Medulla oblongata (tissue), 1 donor: ENCODE measurements at regions not wholly inside any gene's neighbourhood (a gene's known extent, or its start where the extent isn't known, plus 50 kb on each side); places are given as distances from the start of the nearest gene placed in this dataset.
A peak's percentile ranks its signal among the peaks of the same experiment; 100 is the strongest.
"Not testable (repeated sequence)": the region's sequence is repeated elsewhere in the genome, so short reads cannot be mapped to it uniquely, and the experiment has no call there.

Experiments
- DNase-seq: peaks from one replicate; pipeline ENCODE4 v3.0.0-alpha.2; 2015; ENCODE audit errors: extremely low spot score

DNA sequence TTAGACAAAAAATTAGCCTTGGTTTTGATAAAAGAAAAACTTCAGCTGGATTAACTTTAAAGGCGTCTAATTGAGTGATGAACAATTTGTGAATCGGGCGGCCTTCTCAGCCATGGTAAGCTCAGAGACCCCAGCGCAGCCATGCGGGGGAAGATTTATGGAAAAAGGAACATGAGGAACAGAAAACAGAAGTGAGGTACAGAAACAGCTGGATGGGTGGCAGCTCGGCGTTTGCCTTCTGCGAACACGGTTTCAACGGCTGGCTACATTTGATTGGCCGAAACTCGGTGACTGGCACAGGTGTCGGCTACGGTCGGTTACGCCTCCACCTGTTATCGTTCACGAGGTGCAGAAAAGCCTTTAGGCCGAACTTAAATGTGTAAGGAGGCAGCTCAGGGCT, 401.4 kb upstream of the FAT1 start:
- no peak for DNase-seq

DNA sequence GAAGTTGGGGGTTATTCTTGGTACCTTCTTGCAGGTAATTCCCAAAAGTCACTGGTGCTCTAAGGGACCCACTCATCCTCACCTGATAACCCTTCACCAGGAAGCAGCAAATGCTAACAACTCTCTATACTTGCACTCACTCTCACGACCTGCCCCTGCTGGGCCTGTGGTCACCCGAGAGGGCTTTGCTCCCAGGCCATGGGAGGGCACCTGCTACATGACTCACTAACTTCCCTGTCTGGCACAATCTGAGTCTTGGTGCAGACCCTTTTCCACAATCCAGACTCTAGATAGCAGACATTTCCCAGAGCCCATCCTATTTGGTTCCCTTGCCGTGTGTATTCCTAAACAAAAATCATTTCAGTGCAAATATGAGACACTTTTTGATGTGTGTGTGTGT, 403.8 kb upstream of the FAT1 start:
- no peak for DNase-seq

DNA sequence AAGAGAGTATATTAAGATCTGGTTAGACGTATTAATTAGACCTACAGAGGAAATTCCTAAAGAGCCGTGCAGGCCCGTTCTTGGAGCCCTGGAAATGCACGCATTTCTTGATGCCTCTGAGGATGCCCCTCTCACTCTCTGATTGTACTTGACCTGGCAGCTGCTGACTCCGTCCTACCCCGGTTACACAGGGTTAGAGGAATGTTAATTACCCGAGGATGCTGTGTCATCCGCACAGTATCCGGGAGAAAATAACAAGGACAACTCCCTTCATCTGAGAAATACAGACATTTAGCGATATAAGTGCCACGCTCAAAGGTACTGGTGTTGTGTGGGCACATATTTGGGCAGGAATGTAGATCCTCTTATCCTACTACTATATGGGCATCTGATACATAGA, 404.6 kb upstream of the FAT1 start:
- DNase-seq: no peak

DNA sequence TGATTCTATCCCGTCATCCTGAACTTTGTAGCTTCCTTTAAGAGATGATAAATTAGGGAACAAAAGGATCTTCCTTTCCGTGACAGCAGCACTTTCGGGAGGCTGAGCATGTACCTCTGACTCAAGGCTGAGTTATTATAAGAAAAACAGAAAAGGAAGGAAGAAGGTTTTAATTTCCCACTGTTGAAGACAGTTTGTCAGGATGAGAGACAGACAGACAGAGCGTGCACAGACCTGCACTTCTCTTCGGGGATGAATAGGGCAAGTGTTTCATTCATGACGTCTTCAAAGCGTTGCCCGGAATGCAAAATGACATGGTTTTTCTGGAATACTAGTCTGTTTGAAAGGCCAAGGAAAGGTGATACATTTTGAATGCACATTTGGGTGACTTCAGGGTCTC, 405.3 kb upstream of the FAT1 start:
- DNase-seq: peak; percentile 11

DNA sequence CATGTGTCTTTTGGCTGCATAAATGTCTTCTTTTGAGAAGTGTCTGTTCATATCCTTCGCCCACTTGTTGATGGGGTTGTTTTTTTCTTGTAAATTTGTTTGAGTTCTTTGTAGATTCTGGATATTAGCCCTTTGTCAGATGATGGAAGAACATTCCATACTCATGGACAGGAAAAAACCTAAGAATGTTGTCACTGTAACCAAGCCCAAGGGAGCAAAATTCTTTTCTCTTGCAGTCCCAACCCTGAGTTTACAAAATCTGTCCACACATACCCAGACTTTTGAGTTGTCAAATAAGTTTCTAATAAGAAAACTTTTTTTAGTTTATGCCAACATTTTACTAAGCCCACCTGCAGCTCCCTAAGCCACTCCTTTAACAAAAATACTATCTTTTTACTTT, 408.2 kb upstream of the FAT1 start:
- not testable (repeated sequence) for DNase-seq

DNA sequence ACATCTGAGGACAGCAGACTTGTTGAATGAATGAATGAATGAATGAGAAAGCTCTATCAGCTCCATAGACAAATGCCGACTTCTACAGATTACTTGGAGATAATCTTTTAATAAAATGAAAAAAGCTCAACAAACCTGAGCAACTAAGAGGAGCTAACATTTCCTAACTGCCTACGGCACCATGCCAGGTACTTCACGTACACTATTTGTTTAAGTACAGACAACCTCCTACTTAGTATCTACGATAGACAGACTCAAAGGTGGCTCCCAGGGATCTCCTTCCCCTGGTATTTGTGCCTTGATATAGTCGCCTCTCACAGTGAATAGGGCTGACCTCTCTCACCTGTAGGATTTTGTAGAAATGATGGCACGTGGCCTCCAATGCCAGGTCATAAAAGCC, 412.2 kb upstream of the FAT1 start:
- DNase-seq: no peak

DNA sequence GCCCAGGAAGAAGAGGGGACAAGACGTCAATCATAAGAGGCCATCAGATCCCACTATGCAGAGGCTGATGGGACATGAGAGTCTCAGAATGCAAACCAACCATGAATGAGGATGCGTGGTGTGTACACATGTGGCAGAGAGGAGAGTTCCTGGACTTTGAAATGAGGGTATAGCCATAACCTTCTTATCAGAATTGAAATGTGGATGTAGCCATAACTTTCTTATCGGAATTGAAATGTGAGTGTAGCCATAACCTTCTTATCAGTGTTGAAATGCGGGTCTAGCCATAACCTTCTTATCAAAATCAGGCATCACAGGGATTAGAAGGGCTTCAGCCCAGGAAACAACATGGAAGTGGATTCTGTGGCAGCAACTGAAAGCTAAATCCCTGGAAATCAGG, 415.5 kb upstream of the FAT1 start:
- DNase-seq: no peak

DNA sequence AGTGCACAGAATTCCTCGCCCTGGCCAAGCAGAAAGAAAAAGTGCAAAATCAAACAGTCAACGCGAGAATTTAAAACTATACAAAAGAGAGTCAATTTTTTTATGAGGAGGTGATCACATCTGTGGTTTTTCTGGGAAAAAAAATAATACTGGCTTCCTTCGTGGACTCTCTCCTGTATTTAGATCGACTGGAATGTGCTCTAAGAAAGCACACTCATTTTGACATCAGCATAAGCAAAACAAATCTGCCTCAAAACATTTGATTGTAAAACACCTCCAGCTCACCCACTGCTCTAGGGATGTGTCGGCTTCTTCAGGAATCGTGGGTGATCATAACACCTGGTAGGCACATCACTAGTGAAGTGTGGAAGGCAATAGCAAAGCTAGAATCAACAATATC, 417.4 kb upstream of the FAT1 start:
- DNase-seq: no peak

DNA sequence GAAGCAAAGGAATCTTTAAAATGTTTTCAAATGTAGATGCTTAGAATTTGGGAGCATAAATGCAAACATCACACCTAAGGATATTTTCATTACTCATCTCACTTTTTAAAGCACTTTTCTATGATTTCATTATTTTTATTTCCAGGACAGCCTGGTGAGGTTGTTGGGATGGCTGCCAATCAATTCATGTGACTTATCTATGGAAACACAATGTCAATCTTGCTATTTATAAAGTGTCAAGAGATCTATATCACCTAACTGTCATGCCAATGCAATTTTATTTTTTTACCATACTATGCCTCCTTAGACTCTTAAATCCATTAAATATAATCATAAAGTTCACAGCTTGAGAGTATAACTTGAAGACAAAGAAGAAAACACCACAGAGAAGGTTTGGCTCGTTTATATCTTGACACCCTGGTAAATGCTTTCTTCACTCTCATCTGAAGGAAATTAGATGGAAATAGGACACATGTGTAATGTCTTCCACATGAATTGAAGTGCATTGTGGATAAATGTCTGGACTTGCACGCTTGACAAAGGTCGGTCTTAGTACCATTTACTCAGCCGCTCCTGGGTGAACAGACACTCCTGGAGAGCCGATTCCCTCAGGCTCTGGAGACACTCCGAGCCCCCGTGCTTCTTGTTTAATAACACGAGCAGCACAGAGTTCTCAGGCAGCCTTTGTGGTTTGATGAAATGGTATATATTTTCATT, 425.7 kb upstream of the FAT1 start:
- no peak for DNase-seq

DNA sequence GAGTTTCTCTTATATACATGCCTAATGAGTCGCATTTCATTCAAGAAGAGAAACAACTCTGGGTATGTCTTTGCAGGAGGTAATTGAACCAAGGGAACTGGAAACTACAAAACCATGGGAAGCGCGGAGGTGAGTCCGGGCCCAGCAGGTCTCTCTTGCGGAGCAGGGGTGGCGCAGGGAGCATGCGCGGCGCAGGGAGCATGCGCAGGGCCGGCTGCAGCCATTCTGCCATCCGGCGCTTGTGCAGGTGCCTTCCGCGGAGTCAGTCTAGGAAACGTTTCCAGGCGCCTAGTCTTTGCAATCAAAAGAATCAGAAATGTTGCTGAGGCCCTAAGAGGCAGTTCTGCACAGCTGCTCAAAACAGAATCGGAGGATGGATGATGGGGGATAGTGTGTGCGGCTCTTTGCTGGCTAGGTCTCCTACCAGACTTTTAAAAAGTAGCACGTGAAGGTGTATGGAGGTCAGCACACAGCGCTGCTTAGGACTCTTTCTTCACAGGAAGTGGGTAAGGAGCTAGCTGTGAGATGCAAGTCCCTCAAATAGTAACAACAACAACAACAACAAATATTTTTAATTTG, 433.8 kb upstream of the FAT1 start:
- DNase-seq: no peak

DNA sequence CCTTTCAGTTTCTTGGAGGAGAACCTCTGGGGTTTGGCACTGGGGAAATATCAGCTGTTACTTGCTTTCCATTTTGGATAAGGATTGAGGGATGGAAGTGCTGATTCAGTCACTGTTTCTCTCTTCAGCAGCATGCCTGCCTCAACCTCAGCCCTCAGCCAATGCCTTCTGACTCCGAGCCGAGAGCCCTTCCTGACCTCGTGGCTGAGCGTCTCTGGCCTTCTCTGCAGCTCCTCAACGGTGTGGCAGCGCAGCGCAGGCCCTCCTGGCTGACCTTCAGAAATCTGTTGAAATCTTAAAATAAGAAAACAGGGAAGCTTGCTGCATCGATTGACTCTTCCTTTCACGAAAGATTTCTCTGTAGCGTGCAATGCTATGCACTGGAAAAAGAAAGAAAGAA, 434.3 kb upstream of the FAT1 start:
- DNase-seq: no peak

DNA sequence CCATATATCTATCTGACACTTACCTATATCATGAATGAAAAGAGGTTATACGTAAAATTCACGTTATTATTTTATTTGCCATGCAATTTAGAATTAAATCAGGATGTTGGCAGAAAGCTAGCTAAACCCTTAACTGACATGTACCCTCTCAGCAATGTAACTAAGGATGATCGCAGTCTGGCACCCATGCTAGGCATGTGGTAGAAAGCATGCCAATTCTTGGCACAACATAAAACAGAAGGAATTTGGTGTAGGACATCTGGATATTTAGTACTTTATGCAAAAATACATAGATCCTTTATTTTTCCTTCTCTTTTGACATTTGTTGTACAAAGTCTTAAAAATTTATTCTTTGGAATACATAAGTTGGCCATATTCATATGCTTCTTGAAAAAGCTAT, 436.8 kb upstream of the FAT1 start:
- DNase-seq: no peak

DNA sequence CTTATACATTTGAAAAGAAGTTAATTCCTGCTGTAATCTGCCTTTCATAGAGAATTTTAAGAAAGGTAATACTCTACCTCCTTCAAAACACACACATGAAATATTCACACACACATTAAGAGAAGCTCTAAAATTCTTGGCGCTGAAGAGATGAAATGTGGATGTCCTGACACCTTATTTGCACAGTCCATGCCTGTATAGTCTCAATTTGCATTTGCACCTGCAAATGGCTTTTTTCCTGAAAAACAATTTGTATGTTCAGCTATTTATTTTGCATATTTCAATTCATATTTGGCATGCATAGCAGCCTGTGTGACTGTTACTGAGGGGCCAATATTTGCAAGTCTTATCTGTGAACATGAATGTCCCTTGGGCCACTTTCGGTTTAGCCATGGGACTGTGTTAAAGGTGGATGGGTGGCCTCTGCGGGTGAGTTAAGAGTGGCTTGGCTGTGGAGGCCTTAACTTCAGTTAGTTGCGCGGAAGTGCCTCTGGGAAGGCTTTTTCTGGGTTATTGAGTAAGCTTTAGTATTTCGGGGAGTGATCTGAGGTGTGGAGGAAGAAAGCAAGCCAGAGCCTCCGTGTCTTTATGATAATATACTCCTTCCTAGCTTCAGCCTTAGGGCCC, 443.3 kb upstream of the FAT1 start:
- no peak for DNase-seq

DNA sequence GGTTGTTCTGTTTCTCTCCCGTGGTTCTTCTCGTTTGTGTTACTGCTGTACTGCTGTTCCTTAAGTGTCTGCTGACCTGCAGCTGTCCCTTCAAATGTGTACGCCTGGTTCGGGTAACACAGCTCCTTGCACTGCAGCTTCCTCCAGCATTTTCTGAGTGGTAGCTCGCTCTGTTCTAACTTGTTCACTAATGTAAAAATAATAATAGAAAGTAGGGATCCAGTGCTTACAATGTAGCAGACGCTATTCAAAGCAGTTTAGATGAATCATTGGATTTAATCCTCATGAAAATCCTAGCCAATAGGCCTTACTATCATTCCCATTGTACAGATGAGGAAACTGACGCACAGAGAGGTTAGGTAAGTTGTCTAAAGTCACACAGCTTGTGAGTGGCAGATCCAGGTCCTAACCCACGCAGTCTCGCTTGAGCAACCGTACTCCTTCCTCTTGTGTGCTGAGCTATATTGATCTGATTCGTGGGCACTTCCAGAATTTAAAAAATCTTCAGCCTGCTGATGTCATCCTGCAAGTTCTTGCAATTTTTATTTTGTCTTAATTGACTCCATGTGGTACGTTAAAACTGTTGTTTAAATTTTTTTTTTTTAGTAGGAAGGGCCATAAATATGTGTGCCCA, 448.2 kb upstream of the FAT1 start:
- DNase-seq: no peak

DNA sequence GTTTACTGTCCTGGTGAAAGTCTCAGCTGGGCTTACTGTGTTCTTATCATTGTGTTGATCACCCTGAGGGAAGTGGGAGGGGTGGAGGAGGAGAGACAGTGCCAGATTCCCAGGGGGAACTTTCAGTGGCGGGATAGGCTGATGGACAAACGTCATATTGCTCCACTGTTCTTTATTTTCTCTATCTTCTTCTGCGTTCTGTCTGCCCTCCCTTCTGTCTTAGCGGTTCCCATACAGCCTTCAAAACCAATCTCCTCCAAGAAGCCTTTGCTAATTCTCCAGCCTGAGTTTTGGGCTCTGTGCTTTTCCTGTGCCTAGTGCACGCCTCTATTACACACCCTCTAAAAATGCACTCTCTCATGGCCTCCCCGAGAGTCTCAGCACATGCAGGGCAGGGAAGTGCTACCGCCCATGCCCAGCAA, 448.7 kb upstream of the FAT1 start:
- DNase-seq: no peak

DNA sequence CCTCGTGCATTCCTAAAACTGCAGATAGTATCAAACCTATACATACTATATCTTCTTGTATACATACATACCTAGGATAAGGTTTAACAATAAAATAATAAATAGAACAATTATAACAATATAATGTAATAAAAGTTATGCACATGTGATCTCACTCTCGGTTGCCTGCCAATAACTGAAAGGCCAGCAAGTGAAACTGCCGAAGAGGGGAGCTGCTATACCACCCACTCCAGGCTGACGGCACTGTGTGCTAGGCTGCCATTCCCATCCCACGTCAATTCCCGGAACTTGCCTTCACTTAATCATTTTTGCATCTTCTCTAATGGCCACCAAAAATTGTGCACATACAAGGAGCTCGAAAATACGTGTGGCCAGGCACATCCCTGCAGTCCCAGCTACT, 451.1 kb upstream of the FAT1 start:
- no peak for DNase-seq

DNA sequence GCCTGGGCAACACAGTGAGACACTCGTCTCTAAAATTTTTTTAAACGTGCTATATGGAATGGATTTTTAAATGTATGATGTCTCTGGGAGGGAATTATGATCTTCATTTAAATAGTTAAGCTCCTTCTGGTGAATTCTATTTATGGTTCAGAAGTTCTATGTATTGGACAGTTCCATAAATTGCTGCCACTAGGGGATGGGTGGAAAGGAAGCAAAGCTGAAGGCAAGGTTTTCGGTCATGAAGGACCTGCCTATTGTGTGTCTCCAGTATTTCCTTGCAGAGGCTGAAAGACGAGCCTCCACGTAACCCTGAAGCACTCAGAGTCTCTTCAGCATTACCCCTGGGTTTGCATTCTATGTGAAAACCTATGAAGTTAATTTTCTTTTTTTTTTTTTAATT, 451.5 kb upstream of the FAT1 start:
- no peak for DNase-seq

DNA sequence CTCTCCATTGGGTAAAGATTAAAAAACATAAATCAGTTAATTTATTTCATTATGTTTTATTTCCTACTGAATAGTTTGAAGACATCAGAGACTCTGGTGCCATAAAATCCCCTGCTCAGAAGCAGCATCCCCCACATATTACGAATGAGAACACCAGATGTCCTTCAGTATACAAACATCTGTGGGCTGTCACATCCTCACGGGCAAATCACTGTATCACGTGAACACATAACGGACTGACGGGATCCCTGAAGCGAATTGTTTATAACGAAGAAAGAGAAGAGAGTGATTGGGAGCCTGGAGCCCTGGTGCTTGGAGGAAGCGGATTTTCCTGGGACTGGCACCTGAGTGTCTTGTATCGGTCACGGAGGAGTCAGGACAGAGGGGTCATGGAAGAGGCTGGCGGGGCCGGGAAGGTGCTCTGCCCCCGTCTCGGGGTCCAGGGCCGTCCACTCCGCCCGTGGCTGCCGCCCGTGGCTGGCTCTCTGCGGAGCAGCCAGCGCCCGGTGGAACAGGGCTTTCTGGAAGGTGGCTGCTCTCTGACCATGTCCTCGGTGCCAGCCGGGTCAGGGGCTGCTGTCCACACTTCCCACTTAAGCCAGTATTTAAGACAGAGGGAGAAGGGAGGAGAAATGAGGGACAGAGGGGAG, 452.7 kb upstream of the FAT1 start:
- no peak for DNase-seq

DNA sequence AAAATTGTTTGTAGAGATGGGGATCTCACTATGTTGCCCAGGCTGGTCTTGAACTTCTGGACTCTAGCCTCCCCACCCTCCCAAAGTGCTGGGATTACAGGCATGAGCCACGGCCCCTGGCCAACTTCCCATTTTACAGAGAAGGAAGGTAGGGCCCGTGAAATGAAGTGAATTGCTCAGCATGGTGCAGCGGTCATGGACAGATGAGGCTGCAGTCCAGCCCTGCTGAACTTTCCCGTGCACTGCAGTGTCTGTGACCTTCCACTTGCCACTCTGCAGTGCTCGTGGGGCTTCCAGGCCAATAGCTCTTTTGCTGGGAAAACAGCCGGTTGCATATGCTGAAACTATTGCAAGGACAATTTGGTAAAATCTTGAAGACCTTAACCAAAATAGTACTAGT, 454.4 kb upstream of the FAT1 start:
- no peak for DNase-seq

DNA sequence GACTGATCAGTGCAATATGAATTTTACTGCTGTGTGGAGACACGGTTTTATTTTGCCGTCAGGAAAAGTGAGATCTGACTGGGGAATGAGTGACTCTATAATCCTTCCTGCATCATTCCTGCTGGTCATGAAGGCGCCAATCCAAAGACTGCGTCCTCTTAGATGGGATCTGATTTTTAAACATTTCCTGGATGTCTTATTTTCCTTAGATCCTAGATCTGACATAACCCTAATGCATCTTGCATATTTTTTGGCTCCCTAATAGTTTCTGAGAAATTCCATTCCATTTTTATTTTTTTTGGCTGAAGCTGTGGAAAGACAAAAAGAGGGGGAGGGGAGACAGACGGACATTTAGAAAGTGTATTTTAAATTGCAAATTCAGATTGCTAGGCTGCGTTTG, 454.9 kb upstream of the FAT1 start:
- DNase-seq: no peak

DNA sequence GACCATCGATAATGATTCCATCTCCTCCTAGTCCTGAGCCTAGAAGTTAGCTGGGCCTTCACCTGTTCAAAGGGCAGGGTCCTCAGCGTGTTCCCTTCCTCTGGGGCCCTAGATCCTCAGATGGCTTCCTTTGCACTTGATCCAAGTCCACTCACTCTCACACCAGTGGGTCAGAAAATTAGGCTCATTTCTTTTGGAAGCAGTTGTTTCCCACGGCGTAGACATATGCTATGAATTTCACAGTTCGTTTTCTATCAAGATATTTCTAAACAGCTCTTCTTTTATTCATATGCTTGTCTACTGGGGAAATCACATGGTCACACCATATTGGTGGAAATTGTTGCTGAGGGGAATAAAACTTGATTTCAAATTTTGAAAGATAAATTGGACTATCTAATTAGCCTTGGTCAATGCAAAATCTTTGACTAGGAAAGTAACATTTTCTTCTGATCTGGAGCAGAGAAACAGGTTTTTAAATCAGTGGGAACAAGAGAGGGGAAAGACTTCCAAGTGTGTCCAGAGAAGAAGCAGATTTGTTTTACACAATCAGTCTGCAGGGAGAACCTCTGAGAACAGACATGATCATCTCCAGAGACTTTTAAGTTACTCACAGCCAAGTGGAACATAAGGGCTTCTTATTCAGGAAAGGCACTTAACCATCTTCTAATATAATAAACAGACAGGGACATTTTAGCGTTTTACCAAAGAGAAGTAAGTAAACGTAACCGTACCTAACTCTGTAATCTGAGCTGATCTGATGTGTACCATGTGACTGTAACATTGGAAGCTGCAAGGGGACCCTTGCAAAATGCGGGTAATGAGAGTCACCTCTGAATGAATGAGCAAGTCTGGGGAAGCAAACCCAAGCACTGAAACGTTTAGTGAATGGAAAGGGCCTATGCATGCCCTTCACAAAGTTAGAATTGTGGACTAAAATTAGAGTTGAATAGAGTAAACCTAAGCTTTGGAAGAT, 455.7 kb upstream of the FAT1 start:
- DNase-seq: no peak
